GM19328 (cell line): ENCODE measurements at regions not wholly inside any gene's neighbourhood (a gene's known extent, or its start where the extent isn't known, plus 50 kb on each side); places are given as distances from the start of the nearest gene placed in this dataset.

Experiments used
- ATAC-seq: cut with Tn5 transposase; IDR thresholded peaks from one replicate; pipeline ENCODE4 v1.9.1; 2021; ENCODE audit warnings: mild to moderate bottlenecking, moderate library complexity; ENCODE audit not compliant: unreplicated experiment

GRCh38 chrX:22392133-22392948 is 119.6 kb downstream of the CBLL2 start:
- ATAC-seq: no peak

- ATAC-seq: no peak
Observed at GRCh38 chrX:22395372-22395771, 122.7 kb downstream of the CBLL2 start.

GRCh38 chrX:22396408-22396807 is 123.7 kb downstream of the CBLL2 start:
- no peak for ATAC-seq

- no peak for ATAC-seq
Observed at GRCh38 chrX:22397566-22397965, 124.9 kb downstream of the CBLL2 start.

GRCh38 chrX:22399437-22400192 is 126.9 kb downstream of the CBLL2 start:
- no peak for ATAC-seq

- ATAC-seq: no peak
Observed at GRCh38 chrX:22404297-22404696, 131.6 kb downstream of the CBLL2 start.

GRCh38 chrX:22406201-22406737 is 133.6 kb downstream of the CBLL2 start:
- ATAC-seq: no peak

- no peak for ATAC-seq
Observed at GRCh38 chrX:22409418-22409817, 136.7 kb downstream of the CBLL2 start.

- no peak for ATAC-seq
Observed at GRCh38 chrX:22424122-22424915, 151.6 kb downstream of the CBLL2 start.

GRCh38 chrX:22424919-22425318 is 152.2 kb downstream of the CBLL2 start:
- ATAC-seq: no peak

- no peak for ATAC-seq
Observed at GRCh38 chrX:22429704-22430103, 157.0 kb downstream of the CBLL2 start.

- ATAC-seq: no peak
Observed at GRCh38 chrX:22430701-22431100, 158.0 kb downstream of the CBLL2 start.

GRCh38 chrX:22433292-22434070 is 160.8 kb downstream of the CBLL2 start:
- no peak for ATAC-seq

GRCh38 chrX:22445880-22446279 is 173.2 kb downstream of the CBLL2 start:
- no peak for ATAC-seq

GRCh38 chrX:22462959-22463358 is 190.2 kb downstream of the CBLL2 start:
- ATAC-seq: no peak

- no peak for ATAC-seq
Observed at GRCh38 chrX:22467571-22467970, 194.9 kb downstream of the CBLL2 start.

- no peak for ATAC-seq
Observed at GRCh38 chrX:22481436-22481835, 208.7 kb downstream of the CBLL2 start.

GRCh38 chrX:22486296-22486695 is 213.6 kb downstream of the CBLL2 start:
- no peak for ATAC-seq

GRCh38 chrX:22516893-22517292 is 244.2 kb downstream of the CBLL2 start:
- ATAC-seq: no peak

- no peak for ATAC-seq
Observed at GRCh38 chrX:22520128-22520828, 247.6 kb downstream of the CBLL2 start.
